HTR-8/SVneo (cell line): ENCODE measurements at regions not wholly inside any gene's neighbourhood (a gene's known extent, or its start where the extent isn't known, plus 50 kb on each side); places are given as distances from the start of the nearest gene placed in this dataset.
"Not testable (repeated sequence)": the region's sequence is repeated elsewhere in the genome, so short reads cannot be mapped to it uniquely, and the experiment has no call there.

Experiments
- DNase-seq: peaks from one replicate; pipeline ENCODE4 v3.0.0; 2011; ENCODE audit warnings: low spot score, mixed read lengths; ENCODE audit not compliant: insufficient read length
- FAIRE-seq: peaks from 2 replicates; lab custom pipeline; 2011; peaks lifted over from hg19 to GRCh38; lab: Jason Lieb, UNC

DNA sequence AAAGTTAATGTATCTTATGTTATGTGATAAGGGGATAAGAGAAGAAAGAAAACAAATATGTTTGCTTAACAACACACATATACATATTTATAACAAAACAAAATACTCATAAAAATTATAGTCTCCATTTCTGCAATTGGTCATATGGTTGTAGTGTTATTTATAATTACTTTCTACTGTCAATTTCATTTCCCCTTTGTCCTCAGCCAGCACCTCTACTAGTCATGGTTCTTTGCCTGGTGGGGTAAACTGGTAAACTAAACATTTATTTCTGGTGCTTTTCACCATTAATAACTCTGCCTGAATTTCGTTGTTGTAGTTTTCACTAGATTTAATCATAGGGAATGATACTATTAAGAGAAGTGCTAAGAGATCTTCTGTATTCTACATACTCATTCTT is 88.0 kb upstream of the ALCAM start:
- no peak for FAIRE-seq
- DNase-seq: no peak

DNA sequence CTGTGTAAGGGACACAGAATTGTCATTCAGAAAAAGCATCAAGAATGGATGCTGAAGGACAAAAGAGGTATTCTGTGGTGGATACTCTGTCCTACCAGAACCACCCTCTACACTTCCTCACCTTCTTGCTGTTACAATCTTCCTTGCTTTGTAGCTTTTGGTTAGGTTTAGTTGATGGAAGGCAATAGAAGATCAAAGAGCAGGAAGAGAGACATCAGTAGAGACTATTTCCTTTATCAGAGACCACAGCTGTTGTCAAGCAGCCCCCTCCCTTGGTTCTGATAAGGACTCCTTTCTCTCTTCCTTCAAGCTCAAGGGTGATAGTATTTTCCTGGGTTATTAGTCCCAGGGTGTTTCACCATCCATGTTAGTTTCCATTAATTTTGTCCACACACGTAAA is 84.7 kb upstream of the ALCAM start:
- DNase-seq (no peak), FAIRE-seq (no peak)

DNA sequence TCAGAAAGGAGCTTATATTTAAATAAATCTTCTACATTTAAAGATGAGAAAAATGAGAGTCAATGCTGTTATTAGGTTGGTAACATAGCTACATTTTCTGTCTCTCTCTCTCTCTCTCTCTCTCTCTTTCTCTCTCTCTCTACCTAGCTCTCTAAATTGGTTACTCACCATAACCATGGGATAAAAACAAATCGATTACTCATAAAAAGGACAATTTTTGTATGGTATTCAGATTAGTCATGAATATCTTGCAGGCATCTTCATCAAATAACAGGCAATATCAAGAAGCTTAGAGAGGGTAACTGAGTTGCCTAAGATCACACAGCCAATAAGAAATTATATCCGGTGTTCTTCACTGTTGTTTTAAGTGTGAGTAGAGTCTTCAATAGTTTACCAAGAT is 81.8 kb upstream of the ALCAM start:
- DNase-seq (no peak), FAIRE-seq (no peak)

DNA sequence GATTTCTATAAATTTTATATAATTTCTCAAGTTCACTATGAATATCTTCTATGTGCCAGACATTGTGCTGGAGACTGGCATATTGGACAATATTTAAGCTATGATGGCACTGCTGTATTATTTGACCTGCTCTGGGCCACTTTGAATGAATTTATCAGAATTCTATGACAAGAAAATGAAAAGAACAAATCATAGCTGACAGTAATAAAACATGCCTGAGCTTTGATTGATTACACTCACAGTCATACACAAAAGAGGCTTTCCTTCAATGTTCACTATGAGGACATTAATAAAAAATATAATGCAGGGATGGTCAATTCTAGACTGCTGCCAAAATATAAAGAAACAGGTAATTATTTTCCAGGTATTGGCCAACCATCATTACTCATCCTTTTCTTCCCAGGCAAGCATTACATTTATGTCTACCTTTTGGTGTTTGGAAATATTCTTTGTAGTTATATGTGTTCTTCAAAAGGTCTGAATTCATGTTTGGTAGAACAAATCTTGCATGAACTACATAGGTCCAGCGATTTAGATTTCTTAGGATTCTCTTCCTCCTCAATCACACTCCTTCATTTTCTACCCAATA is 81.0 kb upstream of the ALCAM start:
- FAIRE-seq (no peak), DNase-seq (no peak)

DNA sequence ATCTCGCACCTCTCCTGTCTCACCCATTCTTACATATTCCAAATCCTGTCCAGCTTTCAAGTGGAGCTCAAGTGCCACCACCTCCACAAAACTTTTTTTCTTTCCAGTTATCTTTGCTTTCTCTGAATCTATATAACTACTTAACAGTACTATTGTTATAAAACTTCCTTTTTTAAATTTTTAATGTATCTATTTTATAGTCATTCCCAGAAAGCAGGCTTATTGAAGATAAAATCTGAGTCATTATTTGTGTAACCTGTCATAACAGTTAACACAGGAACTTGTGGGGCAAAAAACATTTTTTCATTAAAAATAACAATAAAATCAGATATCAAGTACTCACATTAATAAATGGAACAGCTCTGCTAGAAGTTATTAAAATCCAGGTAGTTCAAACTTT is 73.3 kb upstream of the ALCAM start:
- FAIRE-seq: no peak
- DNase-seq: no peak

DNA sequence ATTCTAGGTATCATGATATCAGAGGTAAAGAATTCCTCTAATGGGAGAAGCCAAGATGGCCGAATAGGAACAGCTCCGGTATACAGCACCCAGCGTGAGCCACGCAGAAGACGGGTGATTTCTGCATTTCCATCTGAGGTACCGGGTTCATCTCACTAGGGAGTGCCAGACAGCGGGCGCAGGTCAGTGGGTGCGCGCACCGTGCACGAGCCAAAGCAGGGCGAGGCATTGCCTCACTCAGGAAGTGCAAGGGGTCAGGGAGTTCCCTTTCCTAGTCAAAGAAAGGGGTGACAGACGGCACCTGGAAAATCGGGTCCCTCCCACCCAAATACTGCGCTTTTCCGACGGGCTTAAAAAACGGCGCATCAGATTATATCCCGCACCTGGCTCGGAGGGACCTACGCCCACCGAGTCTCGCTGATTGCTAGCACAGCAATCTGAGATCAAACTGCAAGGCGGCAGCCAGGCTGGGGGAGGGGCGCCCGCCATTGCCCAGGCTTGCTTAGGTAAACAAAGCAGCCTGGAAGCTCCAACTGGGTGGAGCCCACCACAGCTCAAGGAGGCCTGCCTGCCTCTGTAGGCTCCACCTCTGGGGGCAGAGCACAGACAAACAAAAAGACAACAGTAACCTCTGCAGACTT is 70.4 kb upstream of the ALCAM start:
- FAIRE-seq, DNase-seq: not testable (repeated sequence)

DNA sequence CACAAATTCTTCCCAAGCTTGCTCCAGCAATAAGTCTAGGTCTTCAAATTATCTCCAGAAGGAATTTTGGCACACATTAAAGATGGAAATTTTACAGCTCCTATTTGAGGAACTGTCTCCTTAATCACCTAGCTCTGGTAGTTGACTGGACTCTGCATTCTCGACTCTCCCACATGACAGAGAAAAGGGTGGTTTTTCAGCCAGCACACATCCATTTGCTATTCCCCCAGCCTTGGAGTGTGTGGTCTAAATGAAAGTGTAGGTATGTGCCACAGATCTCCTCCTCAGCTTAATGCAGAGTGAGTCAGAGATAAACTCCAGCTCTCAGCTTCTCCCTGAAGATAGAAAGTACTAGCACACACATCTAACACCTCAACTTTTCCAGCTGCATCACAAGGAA is 62.2 kb upstream of the ALCAM start:
- DNase-seq: no peak
- FAIRE-seq: peak; percentile 4

DNA sequence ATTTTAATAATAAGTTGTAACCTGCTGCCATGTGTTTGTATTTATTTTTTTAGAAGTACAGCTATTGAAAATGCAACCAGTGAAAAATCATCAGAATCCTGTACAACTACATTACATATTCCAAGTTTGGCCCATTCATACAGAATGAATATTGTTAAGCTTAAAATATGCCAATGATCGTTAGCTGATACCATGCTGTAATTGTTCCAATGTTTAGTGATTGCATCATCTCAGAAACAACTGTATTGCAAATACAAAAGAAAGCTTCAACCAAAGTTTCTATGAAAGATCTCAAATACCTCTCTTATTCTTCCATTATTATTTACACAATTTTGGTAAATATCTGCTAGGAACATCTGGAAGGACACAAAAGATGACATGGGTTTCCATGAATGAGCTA is 51.6 kb upstream of the ALCAM start:
- no peak for FAIRE-seq
- no peak for DNase-seq

DNA sequence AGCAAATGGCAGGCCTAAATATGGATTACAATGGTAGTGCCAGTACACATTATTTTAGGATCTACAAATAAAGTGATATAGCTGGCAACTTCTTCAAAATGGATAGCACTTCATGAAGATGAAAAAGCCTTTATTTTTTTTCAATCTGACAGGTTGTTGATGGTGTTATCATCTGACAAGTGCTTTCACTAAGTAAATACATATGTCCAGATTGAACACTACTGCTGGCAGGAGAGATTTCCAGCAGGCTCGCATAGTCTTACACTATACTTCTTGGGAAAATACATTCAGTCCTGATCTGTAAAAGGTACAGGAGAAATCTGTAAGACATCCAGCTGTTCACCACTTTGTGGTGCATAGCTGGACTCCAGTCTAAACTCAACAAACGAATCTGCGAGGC is 50.9 kb upstream of the ALCAM start:
- DNase-seq (no peak), FAIRE-seq (no peak)

DNA sequence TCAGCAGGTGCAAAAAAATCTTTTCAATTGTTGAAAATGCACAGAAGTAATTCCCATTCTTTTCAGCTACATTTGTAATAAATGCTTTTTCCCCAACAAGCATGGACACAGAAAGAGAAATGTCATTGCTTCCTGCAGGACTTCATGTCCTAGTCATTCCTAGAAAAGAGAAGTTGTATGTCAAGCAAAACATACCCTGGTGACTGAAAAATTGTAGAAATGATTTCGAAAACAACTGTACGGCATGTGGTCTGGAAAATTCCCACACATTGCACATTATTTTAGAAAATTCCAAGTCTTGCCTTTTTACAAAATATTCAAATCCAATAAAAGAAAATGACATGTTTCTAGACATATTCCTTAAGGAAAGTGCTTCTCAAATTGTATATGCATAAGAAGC is 50.4 kb upstream of the ALCAM start:
- FAIRE-seq (no peak), DNase-seq (no peak)
